SW480 (cell line): ENCODE measurements at regions not wholly inside any gene's neighbourhood (a gene's known extent, or its start where the extent isn't known, plus 50 kb on each side); places are given as distances from the start of the nearest gene placed in this dataset.
"Not testable (repeated sequence)": the region's sequence is repeated elsewhere in the genome, so short reads cannot be mapped to it uniquely, and the experiment has no call there.

ENCODE experiments used
- DNase-seq: peaks from one replicate; pipeline ENCODE4 v3.0.0-alpha.2; 2016; ENCODE audit warnings: low spot score

GRCh38 chr10:57336865-57337264, 930.8 kb downstream of the IPMK start:
- no peak for DNase-seq

DNA sequence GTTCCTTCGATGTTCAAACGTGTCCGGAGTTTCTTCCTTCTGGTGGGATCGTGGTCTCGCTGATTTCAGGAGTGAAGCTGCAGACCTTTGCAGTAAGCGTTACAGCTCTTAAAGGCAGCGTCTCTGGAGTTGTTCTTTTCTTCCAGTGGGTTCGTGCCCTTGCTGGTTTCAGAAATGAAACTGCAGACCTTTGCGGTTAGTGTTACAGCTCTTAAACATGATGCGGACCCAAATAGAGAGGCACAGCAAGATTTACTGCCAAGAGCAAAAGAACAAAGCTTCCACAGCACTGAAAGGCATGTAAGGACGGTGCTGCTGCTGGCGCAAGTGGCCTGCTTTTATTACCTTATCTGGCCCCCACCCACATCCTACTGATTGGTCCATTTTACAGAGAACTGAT, 931.4 kb downstream of the IPMK start:
- DNase-seq: no peak

GRCh38 chr10:57334523-57334922, 933.2 kb downstream of the IPMK start:
- no peak for DNase-seq

GRCh38 chr10:57333880-57334279, 933.8 kb downstream of the IPMK start:
- DNase-seq: no peak

GRCh38 chr10:57321400-57321854, 946.3 kb downstream of the IPMK start:
- DNase-seq: not testable (repeated sequence)

DNA sequence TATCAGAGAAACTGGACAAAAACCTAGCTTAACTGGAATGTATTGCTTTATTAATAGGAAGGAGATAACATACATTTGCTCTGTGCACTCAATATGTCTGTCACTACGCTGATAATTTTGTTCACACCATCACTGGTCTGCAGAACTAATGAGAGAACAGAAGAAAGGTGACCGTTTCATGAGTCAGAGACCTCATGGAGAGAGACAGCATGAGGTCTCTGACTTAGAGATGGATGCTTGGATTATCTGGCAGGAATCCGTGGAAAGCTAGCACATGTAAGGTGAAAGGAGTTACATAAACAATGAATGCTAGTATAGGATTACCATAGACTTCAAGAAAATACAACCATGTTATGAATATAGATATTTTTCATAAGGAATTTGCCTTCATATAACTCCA, 947.3 kb downstream of the IPMK start:
- no peak for DNase-seq

DNA sequence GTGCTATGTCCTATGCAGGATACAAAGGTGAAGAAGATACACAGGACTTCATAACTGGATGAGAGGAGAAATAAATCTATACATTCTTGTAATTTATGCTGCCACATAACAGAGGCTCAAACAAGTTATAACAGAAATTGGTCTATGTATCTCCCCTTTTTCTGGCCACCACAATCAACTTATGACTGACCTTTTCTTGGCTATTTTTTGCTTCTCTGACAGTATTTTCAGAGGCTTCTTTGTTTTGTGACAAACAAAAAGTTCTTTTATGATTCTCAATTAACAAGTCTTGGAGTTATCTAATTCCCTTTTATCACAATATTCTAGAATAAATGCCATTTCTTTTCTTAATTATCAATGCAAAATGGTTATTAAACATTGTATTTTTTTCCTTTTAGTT, 953.0 kb upstream of the ZWINT start:
- no peak for DNase-seq

GRCh38 chr10:57303566-57303965, 942.5 kb upstream of the ZWINT start:
- DNase-seq: no peak

DNA sequence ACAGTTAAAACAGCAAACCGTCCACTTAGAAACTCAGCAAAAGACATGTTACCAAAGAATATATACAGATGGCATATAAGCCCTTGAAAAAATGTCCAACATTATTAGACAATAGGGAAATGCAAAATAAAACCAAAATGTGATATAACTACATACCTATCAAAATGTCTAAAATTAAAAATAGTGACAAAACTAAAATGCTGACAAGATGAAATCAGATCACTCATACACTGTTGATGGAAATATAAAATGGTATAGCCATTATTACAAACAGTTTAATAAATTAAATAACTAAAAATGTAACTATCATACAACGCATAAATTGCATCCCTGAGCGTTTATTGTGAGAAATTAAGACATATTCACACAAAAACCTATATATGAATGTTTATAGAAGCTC, 939.7 kb upstream of the ZWINT start:
- DNase-seq: no peak

DNA sequence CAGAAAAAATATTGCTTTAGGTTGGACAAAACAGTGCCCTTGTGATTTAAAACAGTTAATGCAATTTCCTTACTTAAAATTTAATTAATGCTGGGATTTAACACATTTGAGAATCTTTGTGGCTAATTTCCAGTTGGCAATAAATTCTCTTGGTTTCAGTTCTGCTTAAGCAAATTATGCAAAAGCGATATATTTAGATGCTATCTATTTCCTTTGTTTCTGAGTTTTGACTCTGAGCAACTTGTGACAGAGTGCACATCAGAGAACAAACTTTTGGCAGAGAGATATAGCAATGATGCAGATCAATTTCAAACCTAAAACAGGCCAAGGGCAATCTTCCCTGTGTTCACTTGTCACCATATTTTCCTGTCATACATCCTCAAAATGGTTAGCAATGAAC, 933.6 kb upstream of the ZWINT start:
- DNase-seq: no peak

GRCh38 chr10:57288754-57289153, 927.7 kb upstream of the ZWINT start:
- DNase-seq: no peak

DNA sequence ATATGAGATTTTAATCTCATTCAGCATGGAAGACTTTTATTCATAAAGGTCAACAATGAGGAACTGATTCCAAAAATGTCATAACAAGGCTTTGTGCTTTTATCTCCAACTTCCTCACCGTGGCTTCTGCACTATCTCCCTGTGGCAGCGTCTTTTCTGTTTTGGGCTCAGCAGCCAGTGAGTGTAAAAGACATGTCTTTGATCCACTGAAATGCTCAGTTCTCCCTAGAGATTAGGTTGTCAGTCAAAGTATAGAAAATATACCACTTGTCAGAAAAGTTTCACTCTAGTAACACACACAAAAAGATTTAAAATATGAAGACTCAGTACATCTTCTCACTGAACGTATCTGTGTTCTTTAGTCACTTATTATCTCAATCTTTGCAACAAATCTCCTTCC, 901.8 kb upstream of the ZWINT start:
- DNase-seq: no peak

- no peak for DNase-seq
Observed at GRCh38 chr10:57260175-57260574, 899.1 kb upstream of the ZWINT start.

DNA sequence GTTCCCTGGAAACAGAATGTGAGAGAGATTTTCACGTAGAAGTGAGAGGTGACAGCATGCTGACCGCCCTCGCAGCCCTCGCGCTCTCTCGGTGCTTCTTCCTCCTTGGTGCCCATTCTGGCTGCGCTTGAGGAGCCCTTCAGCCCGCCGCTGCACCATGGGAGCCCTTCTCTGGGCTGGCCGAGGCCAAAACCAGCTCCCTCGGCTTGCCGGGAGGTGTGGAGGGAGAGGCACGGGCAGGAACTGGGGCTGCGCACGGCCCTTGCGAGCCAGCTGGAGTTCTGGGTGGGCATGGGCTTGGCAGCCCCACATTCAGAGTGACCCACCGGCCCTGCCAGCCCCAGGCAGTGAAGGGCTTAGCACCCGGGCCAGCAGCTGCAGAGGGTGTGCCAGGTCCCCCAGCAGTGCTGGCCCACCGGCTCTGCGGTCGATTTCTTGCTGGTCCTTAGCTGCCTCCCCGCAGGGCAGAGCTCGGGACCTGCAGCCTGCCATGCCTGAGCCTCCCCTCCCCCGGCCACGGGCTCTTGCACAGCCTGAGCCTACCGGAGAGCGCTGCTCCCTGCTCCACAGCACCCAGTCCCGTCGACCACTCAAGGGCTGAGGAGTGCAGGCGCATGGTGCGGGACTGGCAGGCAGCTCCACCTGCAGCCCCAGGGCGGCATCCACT, 888.7 kb upstream of the ZWINT start:
- no peak for DNase-seq

- no peak for DNase-seq
Observed at GRCh38 chr10:57247271-57247670, 886.2 kb upstream of the ZWINT start.

GRCh38 chr10:57225920-57226319, 864.9 kb upstream of the ZWINT start:
- DNase-seq: no peak

GRCh38 chr10:57224811-57225210, 863.8 kb upstream of the ZWINT start:
- DNase-seq: no peak

DNA sequence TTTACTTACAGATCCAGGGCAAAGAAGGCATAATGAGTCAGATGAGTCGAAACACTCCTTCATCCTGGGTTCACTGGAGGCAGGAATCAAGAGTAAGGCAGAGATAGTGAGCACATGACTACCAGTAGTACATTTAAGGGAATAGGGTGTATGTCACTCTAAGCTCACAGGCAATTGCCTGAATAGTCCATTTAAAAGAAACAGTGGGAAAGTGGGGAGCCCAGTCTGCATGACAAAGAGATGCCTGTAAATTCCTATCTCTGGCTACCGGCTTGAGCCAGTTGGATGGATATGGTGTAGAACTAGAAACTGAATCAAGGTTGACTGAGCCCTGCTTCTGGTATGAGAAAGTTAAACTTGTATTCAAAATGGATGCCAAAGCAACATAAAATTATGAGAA, 861.5 kb upstream of the ZWINT start:
- no peak for DNase-seq

GRCh38 chr10:57222129-57222528, 861.1 kb upstream of the ZWINT start:
- DNase-seq: no peak

GRCh38 chr10:57221674-57222073, 860.6 kb upstream of the ZWINT start:
- no peak for DNase-seq

- no peak for DNase-seq
Observed at GRCh38 chr10:57218382-57218781, 857.3 kb upstream of the ZWINT start.

GRCh38 chr10:57202356-57202755, 841.3 kb upstream of the ZWINT start:
- DNase-seq: no peak

GRCh38 chr10:57188846-57189245, 827.8 kb upstream of the ZWINT start:
- DNase-seq: no peak

DNA sequence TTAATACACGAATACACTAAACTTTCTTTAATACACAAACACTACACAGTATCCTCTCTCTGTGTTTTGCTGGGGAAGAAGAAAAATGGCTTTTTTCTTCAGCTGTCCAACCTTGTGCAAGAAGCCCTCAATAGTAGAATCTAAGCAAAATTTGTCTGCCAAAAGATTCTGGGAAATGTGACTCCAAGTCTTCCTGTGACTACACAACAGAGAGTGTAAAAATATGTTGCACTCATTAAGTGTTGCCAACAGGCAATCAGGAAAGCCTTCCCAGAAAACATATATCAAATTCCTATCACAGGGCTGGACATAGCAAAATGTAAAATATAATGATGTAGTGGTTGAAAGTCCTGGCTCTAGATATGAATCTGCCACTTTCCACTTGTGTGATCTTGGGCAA, 825.1 kb upstream of the ZWINT start:
- no peak for DNase-seq

DNA sequence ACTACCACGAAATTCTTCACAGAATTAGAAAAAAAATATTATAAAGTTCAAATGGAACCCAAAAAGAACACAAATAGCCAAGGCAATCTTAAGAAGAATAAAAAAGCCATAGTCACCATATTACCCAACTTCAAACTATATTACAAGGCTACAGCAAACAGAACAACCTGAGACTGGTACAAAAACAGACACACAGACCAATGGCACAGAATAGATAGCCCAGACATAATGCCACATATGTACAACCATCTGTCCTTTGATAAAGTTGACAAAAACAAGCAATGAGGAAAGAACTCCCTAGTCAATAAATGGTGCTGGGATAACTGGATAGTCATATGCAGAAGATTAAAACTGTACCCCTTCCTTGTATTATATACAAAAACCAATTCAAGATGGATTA, 808.5 kb upstream of the ZWINT start:
- DNase-seq: no peak
